ENCODE measurements at regions not wholly inside any gene's neighbourhood (a gene's known extent, or its start where the extent isn't known, plus 50 kb on each side); places are given as distances from the start of the nearest gene placed in this dataset.

DNA sequence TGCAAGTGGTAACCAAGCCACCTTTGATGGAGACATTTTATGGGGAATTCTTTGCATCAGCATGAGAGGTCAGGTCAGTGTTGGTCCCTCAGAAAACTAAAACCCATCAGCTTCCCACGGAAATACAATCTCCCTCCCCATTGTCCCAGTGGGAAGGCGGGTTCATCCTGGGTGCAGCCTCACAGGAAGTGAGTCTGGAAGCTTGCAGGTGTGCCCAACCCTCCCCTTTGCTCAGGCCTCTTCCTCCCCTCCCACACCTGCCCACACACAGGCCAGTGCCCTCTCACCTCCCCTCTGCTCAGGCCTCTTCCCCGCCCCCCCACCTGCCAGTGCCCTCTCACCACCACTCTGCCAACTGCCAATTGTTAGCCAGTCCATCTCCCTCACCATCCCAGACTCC, 166.8 kb upstream of the RAB6C start:
- peaks cover 0 to 8% (median 1%) of the 10 kb centered on the region in 3 donors for H3K36me3 Mint-ChIP-seq
- H3K27me3 ChIP-seq (ENCODE audit: insufficient read depth, low read length, poor library complexity, severe bottlenecking) = no peaks in the 10 kb centered on the region
- no peak for DNase-seq
- no peaks in the 10 kb centered on the region for H3K4me1 ChIP-seq (ENCODE audit: insufficient read depth, low read length)
- H3K27me3 Mint-ChIP-seq = peaks cover 1 to 35% of the 10 kb centered on the region in 2 donors
- ChIA-PET POLR2A (no interaction called here), CTCF (no interaction called here)
- H3K27ac ChIP-seq (ENCODE audit: low read depth, low read length) = no peak overlapping the region
- H3K36me3 ChIP-seq (ENCODE audit: insufficient read depth, low read length) = no peaks in the 10 kb centered on the region
- H3K4me1 Mint-ChIP-seq = no peaks in the 10 kb centered on the region
- H3K27ac Mint-ChIP-seq = no peak overlapping the region
- no peaks in the 10 kb centered on the region for H3K9me3 ChIP-seq (ENCODE audit: low read length)
- no peak overlapping the region for H3K4me3 Mint-ChIP-seq
- peaks cover 7 to 21% (median 15%) of the 10 kb centered on the region in 5 donors for H3K9me3 Mint-ChIP-seq
- H3K4me3 ChIP-seq (ENCODE audit: low read length) = no peak overlapping the region

DNA sequence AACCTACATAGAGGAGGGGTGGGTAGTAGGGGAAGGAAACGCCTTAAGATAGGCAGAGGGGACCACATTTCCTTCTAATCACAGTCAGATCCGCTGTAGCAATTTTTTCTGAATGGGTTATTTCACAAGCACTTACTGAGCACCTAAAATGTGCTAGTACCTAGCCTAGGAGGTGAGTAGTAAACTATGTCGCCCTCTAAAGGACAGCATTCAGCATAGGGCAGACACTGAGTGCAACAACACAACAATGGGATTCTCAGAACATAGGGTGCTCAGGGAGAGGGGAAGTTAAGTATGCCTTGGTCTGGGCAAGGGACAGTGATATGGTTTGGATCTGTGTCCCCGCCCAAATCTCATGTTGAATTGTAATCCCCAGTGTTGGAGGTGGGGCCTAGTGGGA, 166.1 kb upstream of the RAB6C start:
- Histone ChIP-seq H3K4me1 (ENCODE audit: insufficient read depth, low read length) (no peaks in the 10 kb centered on the region), H3K9me3 (ENCODE audit: low read length) (no peaks in the 10 kb centered on the region), H3K27me3 (ENCODE audit: insufficient read depth, low read length, poor library complexity, severe bottlenecking) (no peaks in the 10 kb centered on the region), H3K4me3 (ENCODE audit: low read length) (no peak overlapping the region), H3K27ac (ENCODE audit: low read depth, low read length) (no peak overlapping the region), H3K36me3 (ENCODE audit: insufficient read depth, low read length) (no peaks in the 10 kb centered on the region)
- no peaks in the 10 kb centered on the region for H3K4me1 Mint-ChIP-seq
- H3K9me3 Mint-ChIP-seq = peaks cover 7 to 21% (median 15%) of the 10 kb centered on the region in 5 donors
- ChIA-PET CTCF (no interaction called here), POLR2A (no interaction called here)
- no peak for DNase-seq
- H3K36me3 Mint-ChIP-seq = peaks cover 0 to 8% (median 1%) of the 10 kb centered on the region in 3 donors
- no peak overlapping the region for H3K4me3 Mint-ChIP-seq
- no peak overlapping the region for H3K27ac Mint-ChIP-seq
- H3K27me3 Mint-ChIP-seq = peaks cover 1 to 35% of the 10 kb centered on the region in 2 donors

- peaks cover 0 to 21% of the 10 kb centered on the region in 2 donors for H3K27me3 Mint-ChIP-seq
- no peaks in the 10 kb centered on the region for H3K4me1 Mint-ChIP-seq
- Histone ChIP-seq H3K4me1 (ENCODE audit: insufficient read depth, low read length) (no peaks in the 10 kb centered on the region), H3K27ac (ENCODE audit: low read depth, low read length) (no peak overlapping the region), H3K27me3 (ENCODE audit: insufficient read depth, low read length, poor library complexity, severe bottlenecking) (no peaks in the 10 kb centered on the region), H3K4me3 (ENCODE audit: low read length) (no peak overlapping the region), H3K9me3 (ENCODE audit: low read length) (no peaks in the 10 kb centered on the region), H3K36me3 (ENCODE audit: insufficient read depth, low read length) (no peaks in the 10 kb centered on the region)
- ChIA-PET POLR2A (no interaction called here), CTCF (no interaction called here)
- H3K36me3 Mint-ChIP-seq = peaks cover 0 to 8% (median 1%) of the 10 kb centered on the region in 3 donors
- no peak overlapping the region for H3K4me3 Mint-ChIP-seq
- peaks cover 7 to 21% (median 17%) of the 10 kb centered on the region in 5 donors for H3K9me3 Mint-ChIP-seq
- no peak for DNase-seq
- H3K27ac Mint-ChIP-seq = no peak overlapping the region
Measured at GRCh38 chr2:129816813-129817574, 162.5 kb upstream of the RAB6C start.

- POLR2A ChIA-PET = no interaction called here
Measured at GRCh38 chr2:129819855-129820254, 159.6 kb upstream of the RAB6C start.

GRCh38 chr2:129820908-129821307, 158.6 kb upstream of the RAB6C start:
- Histone ChIP-seq H3K9me3 (ENCODE audit: low read length) (no peaks in the 10 kb centered on the region), H3K4me1 (ENCODE audit: insufficient read depth, low read length) (no peaks in the 10 kb centered on the region), H3K27ac (ENCODE audit: low read depth, low read length) (no peak overlapping the region), H3K27me3 (ENCODE audit: insufficient read depth, low read length, poor library complexity, severe bottlenecking) (no peaks in the 10 kb centered on the region), H3K4me3 (ENCODE audit: low read length) (no peak overlapping the region), H3K36me3 (ENCODE audit: insufficient read depth, low read length) (no peaks in the 10 kb centered on the region)
- POLR2A ChIA-PET = no interaction called here
- Mint-ChIP-seq H3K27me3 (peaks cover 0 to 3% of the 10 kb centered on the region in 2 donors), H3K4me3 (no peak overlapping the region), H3K4me1 (no peaks in the 10 kb centered on the region), H3K27ac (no peak overlapping the region), H3K36me3 (peaks cover 0 to 4% (median 0%) of the 10 kb centered on the region in 3 donors), H3K9me3 (peaks cover 0 to 5% (median 3%) of the 10 kb centered on the region in 5 donors)
- CTCF ChIA-PET = no interaction called here
- DNase-seq = no peak

More at GRCh38 chr2:129819855-129820254, 159.6 kb upstream of the RAB6C start:
- peaks cover 0 to 3% of the 10 kb centered on the region in 2 donors for H3K27me3 Mint-ChIP-seq
- no peak overlapping the region for H3K4me3 Mint-ChIP-seq
- no peak overlapping the region for H3K27ac Mint-ChIP-seq
- no peaks in the 10 kb centered on the region for H3K9me3 ChIP-seq (ENCODE audit: low read length)
- H3K36me3 Mint-ChIP-seq = peaks cover 0 to 8% (median 0%) of the 10 kb centered on the region in 3 donors
- CTCF ChIA-PET = no interaction called here
- H3K4me1 Mint-ChIP-seq = no peaks in the 10 kb centered on the region
- H3K9me3 Mint-ChIP-seq = peaks cover 3 to 13% (median 11%) of the 10 kb centered on the region in 5 donors
- H3K27ac ChIP-seq (ENCODE audit: low read depth, low read length) = no peak overlapping the region
- H3K4me3 ChIP-seq (ENCODE audit: low read length) = no peak overlapping the region
- DNase-seq = no peak
- H3K27me3 ChIP-seq (ENCODE audit: insufficient read depth, low read length, poor library complexity, severe bottlenecking) = no peaks in the 10 kb centered on the region
- H3K4me1 ChIP-seq (ENCODE audit: insufficient read depth, low read length) = no peaks in the 10 kb centered on the region
- H3K36me3 ChIP-seq (ENCODE audit: insufficient read depth, low read length) = no peaks in the 10 kb centered on the region

GRCh38 chr2:129821445-129821844, 158.0 kb upstream of the RAB6C start:
- Histone ChIP-seq H3K36me3 (ENCODE audit: insufficient read depth, low read length) (no peaks in the 10 kb centered on the region), H3K9me3 (ENCODE audit: low read length) (no peaks in the 10 kb centered on the region), H3K4me3 (ENCODE audit: low read length) (no peak overlapping the region), H3K4me1 (ENCODE audit: insufficient read depth, low read length) (no peaks in the 10 kb centered on the region), H3K27ac (ENCODE audit: low read depth, low read length) (no peak overlapping the region), H3K27me3 (ENCODE audit: insufficient read depth, low read length, poor library complexity, severe bottlenecking) (no peaks in the 10 kb centered on the region)
- H3K27me3 Mint-ChIP-seq = peaks cover 0 to 3% of the 10 kb centered on the region in 2 donors
- H3K36me3 Mint-ChIP-seq = no peaks in the 10 kb centered on the region
- ChIA-PET POLR2A (no interaction called here), CTCF (no interaction called here)
- peak overlapping the region in 1 of 8 donors; percentile 84 for H3K27ac Mint-ChIP-seq
- no peaks in the 10 kb centered on the region for H3K4me1 Mint-ChIP-seq
- no peak overlapping the region for H3K4me3 Mint-ChIP-seq
- DNase-seq = no peak
- H3K9me3 Mint-ChIP-seq = peaks cover 0 to 5% (median 0%) of the 10 kb centered on the region in 5 donors

- no peak overlapping the region for H3K4me3 Mint-ChIP-seq
- no peaks in the 10 kb centered on the region for H3K4me1 ChIP-seq (ENCODE audit: insufficient read depth, low read length)
- H3K4me1 Mint-ChIP-seq = no peaks in the 10 kb centered on the region
- POLR2A ChIA-PET = no interaction called here
- no peak overlapping the region for H3K27ac Mint-ChIP-seq
- H3K27me3 ChIP-seq (ENCODE audit: insufficient read depth, low read length, poor library complexity, severe bottlenecking) = no peaks in the 10 kb centered on the region
- H3K36me3 ChIP-seq (ENCODE audit: insufficient read depth, low read length) = no peaks in the 10 kb centered on the region
- H3K4me3 ChIP-seq (ENCODE audit: low read length) = no peak overlapping the region
- H3K27ac ChIP-seq (ENCODE audit: low read depth, low read length) = no peak overlapping the region
- no peak for DNase-seq
- CTCF ChIA-PET = no interaction called here
- no peaks in the 10 kb centered on the region for H3K36me3 Mint-ChIP-seq
- H3K9me3 ChIP-seq (ENCODE audit: low read length) = no peaks in the 10 kb centered on the region
- H3K27me3 Mint-ChIP-seq = peaks cover 0 to 2% of the 10 kb centered on the region in 2 donors
- H3K9me3 Mint-ChIP-seq = peaks cover 0 to 5% (median 0%) of the 10 kb centered on the region in 5 donors
Measured at GRCh38 chr2:129823044-129823443, 156.4 kb upstream of the RAB6C start.

GRCh38 chr2:129827311-129828090, 152.0 kb upstream of the RAB6C start:
- H3K9me3 ChIP-seq (ENCODE audit: low read length) = no peaks in the 10 kb centered on the region
- Mint-ChIP-seq H3K4me1 (no peaks in the 10 kb centered on the region), H3K9me3 (peaks cover 4 to 13% (median 10%) of the 10 kb centered on the region in 5 donors), H3K36me3 (peaks cover 0 to 12% (median 3%) of the 10 kb centered on the region in 3 donors), H3K27me3 (peaks cover 7 to 33% of the 10 kb centered on the region in 2 donors), H3K4me3 (no peak overlapping the region), H3K27ac (peak overlapping the region in 1 of 8 donors; percentile 67)
- H3K27me3 ChIP-seq (ENCODE audit: insufficient read depth, low read length, poor library complexity, severe bottlenecking) = no peaks in the 10 kb centered on the region
- no peak overlapping the region for H3K4me3 ChIP-seq (ENCODE audit: low read length)
- CTCF ChIA-PET = interaction anchor here (0.6 kb wide), 1 partner anchor 1921 kb away, joined by 3 read pairs; no protein-coding TSS in a partner anchor
- H3K27ac ChIP-seq (ENCODE audit: low read depth, low read length) = no peak overlapping the region
- POLR2A ChIA-PET = no interaction called here
- DNase-seq = no peak
- H3K4me1 ChIP-seq (ENCODE audit: insufficient read depth, low read length) = no peaks in the 10 kb centered on the region
- no peaks in the 10 kb centered on the region for H3K36me3 ChIP-seq (ENCODE audit: insufficient read depth, low read length)
